ENCODE measurements at regions not wholly inside any gene's neighbourhood (a gene's known extent, or its start where the extent isn't known, plus 50 kb on each side); places are given as distances from the start of the nearest gene placed in this dataset.

- no peak for TF ChIP-seq EP300 (IDR thresholded peaks at IDR 0.05)
- TF ChIP-seq, protein P1, sequence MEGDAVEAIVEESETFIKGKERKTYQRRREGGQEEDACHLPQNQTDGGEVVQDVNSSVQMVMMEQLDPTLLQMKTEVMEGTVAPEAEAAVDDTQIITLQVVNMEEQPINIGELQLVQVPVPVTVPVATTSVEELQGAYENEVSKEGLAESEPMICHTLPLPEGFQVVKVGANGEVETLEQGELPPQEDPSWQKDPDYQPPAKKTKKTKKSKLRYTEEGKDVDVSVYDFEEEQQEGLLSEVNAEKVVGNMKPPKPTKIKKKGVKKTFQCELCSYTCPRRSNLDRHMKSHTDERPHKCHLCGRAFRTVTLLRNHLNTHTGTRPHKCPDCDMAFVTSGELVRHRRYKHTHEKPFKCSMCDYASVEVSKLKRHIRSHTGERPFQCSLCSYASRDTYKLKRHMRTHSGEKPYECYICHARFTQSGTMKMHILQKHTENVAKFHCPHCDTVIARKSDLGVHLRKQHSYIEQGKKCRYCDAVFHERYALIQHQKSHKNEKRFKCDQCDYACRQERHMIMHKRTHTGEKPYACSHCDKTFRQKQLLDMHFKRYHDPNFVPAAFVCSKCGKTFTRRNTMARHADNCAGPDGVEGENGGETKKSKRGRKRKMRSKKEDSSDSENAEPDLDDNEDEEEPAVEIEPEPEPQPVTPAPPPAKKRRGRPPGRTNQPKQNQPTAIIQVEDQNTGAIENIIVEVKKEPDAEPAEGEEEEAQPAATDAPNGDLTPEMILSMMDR (IDR thresholded peaks at IDR 0.05): no peak
- no peak for TF ChIP-seq POLR2A (IDR thresholded peaks at IDR 0.05; ENCODE audit: low read depth)
- TF ChIP-seq POLR2AphosphoS5 (IDR thresholded peaks at IDR 0.05): no peak
Measured at GRCh38 chr13:58782736-58783135, 1151.2 kb downstream of the PCDH17 start.
